Calu3 (cell line): ENCODE measurements at regions not wholly inside any gene's neighbourhood (a gene's known extent, or its start where the extent isn't known, plus 50 kb on each side); places are given as distances from the start of the nearest gene placed in this dataset.

ENCODE experiments used
- BruUV-seq: library from RNA; stranded (reverse); fragments of 400-500 nt; replicated peaks from 2 replicates; lab custom pipeline; 2021; lab: Mats Ljungman, UMichigan
- CTCF ChIA-PET: fragments of 300-600 bp; sonication (Branson Sonifier 250); formaldehyde crosslinking; loops from one replicate; lab custom pipeline; 2022; ENCODE audit warnings: antibody characterized with exemption; lab: Charles Lee
- DNase-seq: peaks from one replicate; pipeline ENCODE4 v3.0.0; 2022
- H3K27ac Mint-ChIP-seq: one replicate; pipeline ENCODE4 v1.8.0; 2022; ENCODE audit warnings: mixed read lengths; ENCODE audit not compliant: unreplicated experiment
- H3K27me3 Mint-ChIP-seq: one replicate; pipeline ENCODE4 v1.8.0; 2022; ENCODE audit warnings: mixed read lengths; ENCODE audit not compliant: unreplicated experiment
- H3K36me3 Mint-ChIP-seq: one replicate; pipeline ENCODE4 v1.8.0; 2022; ENCODE audit warnings: mild to moderate bottlenecking, moderate library complexity, mixed read lengths; ENCODE audit not compliant: insufficient read depth, unreplicated experiment
- H3K4me1 Mint-ChIP-seq: one replicate; pipeline ENCODE4 v1.8.0; 2022; ENCODE audit warnings: mild to moderate bottlenecking, low read depth, mixed read lengths; ENCODE audit not compliant: unreplicated experiment
- H3K4me3 Mint-ChIP-seq: one replicate; pipeline ENCODE4 v1.8.0; 2022; ENCODE audit warnings: mild to moderate bottlenecking, low read depth, moderate library complexity, mixed read lengths; ENCODE audit not compliant: unreplicated experiment
- H3K9me3 Mint-ChIP-seq: one replicate; pipeline ENCODE4 v1.8.0; 2022; ENCODE audit warnings: low read depth, mixed read lengths; ENCODE audit not compliant: unreplicated experiment
- intact Hi-C: fragments of 100-400 bp; cut with micrococcal nuclease; formaldehyde crosslinking; loops from one replicate; pipeline ENCODE4 v1.10.0; 2022; ENCODE audit not compliant: unreplicated experiment
- TF ChIP-seq, protein P1 (sequence below): fragments of 200-600 bp; IDR thresholded peaks from one replicate; pipeline ENCODE4 v1.8.0; 2022; ENCODE audit warnings: antibody characterized with exemption; ENCODE audit not compliant: unreplicated experiment

- TF ChIP-seq, protein P1, sequence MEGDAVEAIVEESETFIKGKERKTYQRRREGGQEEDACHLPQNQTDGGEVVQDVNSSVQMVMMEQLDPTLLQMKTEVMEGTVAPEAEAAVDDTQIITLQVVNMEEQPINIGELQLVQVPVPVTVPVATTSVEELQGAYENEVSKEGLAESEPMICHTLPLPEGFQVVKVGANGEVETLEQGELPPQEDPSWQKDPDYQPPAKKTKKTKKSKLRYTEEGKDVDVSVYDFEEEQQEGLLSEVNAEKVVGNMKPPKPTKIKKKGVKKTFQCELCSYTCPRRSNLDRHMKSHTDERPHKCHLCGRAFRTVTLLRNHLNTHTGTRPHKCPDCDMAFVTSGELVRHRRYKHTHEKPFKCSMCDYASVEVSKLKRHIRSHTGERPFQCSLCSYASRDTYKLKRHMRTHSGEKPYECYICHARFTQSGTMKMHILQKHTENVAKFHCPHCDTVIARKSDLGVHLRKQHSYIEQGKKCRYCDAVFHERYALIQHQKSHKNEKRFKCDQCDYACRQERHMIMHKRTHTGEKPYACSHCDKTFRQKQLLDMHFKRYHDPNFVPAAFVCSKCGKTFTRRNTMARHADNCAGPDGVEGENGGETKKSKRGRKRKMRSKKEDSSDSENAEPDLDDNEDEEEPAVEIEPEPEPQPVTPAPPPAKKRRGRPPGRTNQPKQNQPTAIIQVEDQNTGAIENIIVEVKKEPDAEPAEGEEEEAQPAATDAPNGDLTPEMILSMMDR, result no peak
- no TSS peak for BruUV-seq
- CTCF ChIA-PET, result no interaction called here
- intact Hi-C loops, result no loop called here
- Mint-ChIP-seq H3K4me1 (no peaks in the 10 kb centered on the region), H3K27ac (no peak overlapping the region), H3K36me3 (no peaks in the 10 kb centered on the region), H3K27me3 (no peaks in the 10 kb centered on the region), H3K4me3 (no peak overlapping the region), H3K9me3 (no peaks in the 10 kb centered on the region)
- no peak for DNase-seq
Measured at GRCh38 chr2:186199029-186199428, 287.0 kb upstream of the ZC3H15 start.

DNA sequence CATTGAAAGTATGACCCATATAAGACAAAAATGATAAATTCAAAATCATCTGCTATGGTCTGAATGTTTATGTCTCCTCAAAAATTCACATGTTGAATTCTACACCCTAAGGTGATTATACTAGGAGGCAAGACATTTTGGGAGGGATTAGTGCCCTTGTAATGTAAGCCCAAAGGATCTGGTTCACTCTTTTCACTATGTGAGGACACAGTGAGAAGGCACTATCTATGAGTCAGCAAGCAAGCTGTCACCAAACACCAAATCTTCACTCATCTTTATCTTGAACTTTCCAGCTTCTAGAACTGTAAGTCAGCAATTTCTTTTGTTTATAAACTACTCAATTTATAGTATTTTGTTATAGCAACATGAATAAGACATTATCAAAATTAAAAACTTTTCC, 284.7 kb upstream of the ZC3H15 start:
- CTCF ChIA-PET, result no interaction called here
- Mint-ChIP-seq H3K9me3 (no peaks in the 10 kb centered on the region), H3K27me3 (no peaks in the 10 kb centered on the region), H3K4me1 (no peaks in the 10 kb centered on the region), H3K4me3 (no peak overlapping the region), H3K27ac (no peak overlapping the region), H3K36me3 (no peaks in the 10 kb centered on the region)
- intact Hi-C loops, result no loop called here
- DNase-seq, result no peak
- TF ChIP-seq, protein P1, result no peak
- BruUV-seq, result no TSS peak

DNA sequence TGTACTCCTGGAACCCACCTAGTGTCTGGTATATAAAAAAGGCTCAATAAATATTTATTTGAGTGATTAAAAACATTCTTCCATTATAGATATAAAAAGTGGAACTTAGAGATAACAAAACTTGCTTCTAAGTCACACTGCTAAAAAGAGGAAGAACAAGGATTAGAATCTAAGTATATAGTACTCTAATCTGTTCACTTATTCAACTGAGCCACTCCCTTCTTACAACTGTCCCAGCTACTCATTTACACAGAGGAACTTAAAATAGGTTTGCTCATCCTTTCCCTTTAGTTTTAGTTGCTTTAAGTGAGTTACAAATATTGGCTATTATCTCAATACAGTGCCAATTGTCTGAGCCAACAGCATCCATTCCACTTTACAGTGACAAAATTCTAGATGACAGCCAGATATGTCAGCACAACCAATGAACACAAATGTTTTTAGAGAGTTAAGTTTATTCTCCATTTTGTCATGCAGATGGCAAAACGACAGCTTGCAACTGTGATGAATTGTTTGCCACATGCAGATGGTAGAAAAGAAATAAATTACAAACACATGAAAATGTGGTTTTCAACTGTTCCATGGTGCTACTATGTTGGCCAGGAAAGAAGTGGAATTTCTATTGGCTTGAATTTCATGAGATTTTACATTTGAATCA, 280.7 kb upstream of the ZC3H15 start:
- CTCF ChIA-PET, result no interaction called here
- no peak for DNase-seq
- H3K4me3 Mint-ChIP-seq, result no peak overlapping the region
- BruUV-seq, result no TSS peak
- H3K36me3 Mint-ChIP-seq, result no peaks in the 10 kb centered on the region
- no peaks in the 10 kb centered on the region for H3K9me3 Mint-ChIP-seq
- TF ChIP-seq, protein P1, result no peak
- no peaks in the 10 kb centered on the region for H3K27me3 Mint-ChIP-seq
- intact Hi-C loops, result no loop called here
- H3K27ac Mint-ChIP-seq, result no peak overlapping the region
- H3K4me1 Mint-ChIP-seq, result no peaks in the 10 kb centered on the region

DNA sequence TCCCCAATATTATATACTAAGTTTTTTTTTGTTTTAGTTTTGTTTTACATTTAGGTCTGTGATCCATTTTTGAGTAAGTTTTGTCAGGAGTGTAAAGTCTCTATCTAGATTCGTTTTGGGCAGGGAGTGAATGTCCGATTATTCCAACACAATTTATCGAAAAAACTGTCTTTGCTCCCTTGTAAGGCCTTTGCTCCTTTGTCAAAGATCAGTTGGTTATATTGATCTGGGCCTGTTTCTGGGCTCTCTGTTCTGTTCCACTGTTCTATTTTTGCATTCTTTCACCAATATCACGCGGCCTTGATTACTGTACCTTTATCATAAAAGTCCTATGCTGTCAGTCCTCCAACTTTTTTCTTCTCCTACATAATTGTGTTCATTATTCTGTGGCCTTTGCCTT, 276.5 kb upstream of the ZC3H15 start:
- Mint-ChIP-seq H3K9me3 (no peaks in the 10 kb centered on the region), H3K4me3 (no peak overlapping the region), H3K4me1 (no peaks in the 10 kb centered on the region), H3K36me3 (no peaks in the 10 kb centered on the region), H3K27me3 (no peaks in the 10 kb centered on the region), H3K27ac (no peak overlapping the region)
- intact Hi-C loops, result no loop called here
- no peak for DNase-seq
- TF ChIP-seq, protein P1, result no peak
- CTCF ChIA-PET, result no interaction called here
- BruUV-seq, result no TSS peak
